CD14-positive monocyte (primary cell): ENCODE measurements at regions not wholly inside any gene's neighbourhood (a gene's known extent, or its start where the extent isn't known, plus 50 kb on each side); places are given as distances from the start of the nearest gene placed in this dataset.

ENCODE experiments used
- DNase-seq, 3 donors: peaks; one replicate each; pipeline ENCODE4 v3.0.0-alpha.2; 2011 to 2022
- H2AFZ ChIP-seq: 2 replicates; pipeline ENCODE4 v1.6.0; 2012; ENCODE audit warnings: mild to moderate bottlenecking, low read depth, low read length, inconsistent platforms; ENCODE audit not compliant: insufficient read depth, poor library complexity, severe bottlenecking
- H3K27ac ChIP-seq, 2 donors: 1 replicate in 1 of 2; 2 replicates in 1 of 2; pipeline ENCODE4 v1.5.1; 2012 to 2013; ENCODE audit warnings: low read length in 2 of 2, control low read depth in 1 of 2, inconsistent platforms in 1 of 2, low read depth in 1 of 2, mild to moderate bottlenecking in 1 of 2
- H3K27me3 ChIP-seq, 2 donors: one replicate each; pipeline versions ENCODE4 v1.6.0 to v1.6.1; 2011 to 2013; ENCODE audit warnings: low read length in 2 of 2; ENCODE audit not compliant: control insufficient read depth in 2 of 2, insufficient read depth in 2 of 2
- H3K36me3 ChIP-seq, 2 donors: replicated peaks in 1 of 2; 1 replicate in 1 of 2; 2 replicates in 1 of 2; pipeline versions ENCODE4 v1.5.1 to v1.6.1; 2012 to 2013; ENCODE audit warnings: low read length in 2 of 2, control low read depth in 1 of 2, inconsistent platforms in 1 of 2, mild to moderate bottlenecking in 1 of 2; ENCODE audit not compliant: insufficient read depth in 2 of 2, control insufficient read depth in 1 of 2
- H3K4me1 ChIP-seq, 2 donors: 1 replicate in 1 of 2; 2 replicates in 1 of 2; pipeline versions ENCODE4 v1.5.1 to v1.6.1; 2012 to 2013; ENCODE audit warnings: low read length in 2 of 2, control low read depth in 1 of 2, inconsistent platforms in 1 of 2, mild to moderate bottlenecking in 1 of 2, moderate library complexity in 1 of 2; ENCODE audit not compliant: insufficient read depth in 2 of 2, control insufficient read depth in 1 of 2
- H3K4me2 ChIP-seq: replicated peaks from 2 replicates; pipeline ENCODE3; 2012; ENCODE audit warnings: low read length, moderate library complexity, mild to moderate bottlenecking; ENCODE audit not compliant: poor library complexity, severe bottlenecking; ENCODE audit errors: extremely low read depth
- H3K4me3 ChIP-seq, 3 experiments: fragments of 200-600 bp in 1 of 3; sonication (generic) in 1 of 3; replicated peaks in 1 of 3; 1 replicate in 2 of 3; 2 replicates in 1 of 3; pipeline ENCODE4 v1.5.1; 2011 to 2013; ENCODE audit warnings: low read length in 3 of 3, mild to moderate bottlenecking in 3 of 3, control low read depth in 2 of 3, low read depth in 2 of 3, inconsistent platforms in 1 of 3, moderate library complexity in 1 of 3
- H3K79me2 ChIP-seq: 2 replicates; pipeline ENCODE4 v1.6.0; 2012; ENCODE audit warnings: mild to moderate bottlenecking, control low read depth, inconsistent platforms, low read length, moderate library complexity; ENCODE audit not compliant: insufficient read depth
- H3K9ac ChIP-seq: 2 replicates; pipeline ENCODE4 v1.6.0; 2017; ENCODE audit warnings: low read length, mild to moderate bottlenecking; ENCODE audit not compliant: insufficient read depth, poor library complexity, severe bottlenecking
- H3K9me3 ChIP-seq, 2 donors: replicated peaks in 1 of 2; 1 replicate in 1 of 2; 2 replicates in 1 of 2; pipeline versions ENCODE4 v1.5.1 to v1.6.1; 2012 to 2013; ENCODE audit warnings: low read length in 2 of 2, control low read depth in 1 of 2; ENCODE audit not compliant: control insufficient read depth in 1 of 2, insufficient read depth in 1 of 2
- H4K20me1 ChIP-seq: 2 replicates; pipeline ENCODE4 v1.6.0; 2012; ENCODE audit warnings: mild to moderate bottlenecking, low read length, control low read depth, moderate library complexity; ENCODE audit not compliant: insufficient read depth
- H3K27ac Mint-ChIP-seq, 7 donors: one replicate each; pipeline ENCODE4 v1.8.0; 2020; ENCODE audit warnings: mild to moderate bottlenecking in 7 of 7, mixed read lengths in 7 of 7, moderate library complexity in 6 of 7, inconsistent platforms in 2 of 7
- H3K27me3 Mint-ChIP-seq, 3 donors: one replicate each; pipeline ENCODE4 v1.8.0; 2021 to 2022; ENCODE audit warnings: low read depth in 3 of 3, mild to moderate bottlenecking in 3 of 3, mixed read lengths in 3 of 3, moderate library complexity in 3 of 3, inconsistent platforms in 1 of 3
- H3K36me3 Mint-ChIP-seq, 2 donors: one replicate each; pipeline ENCODE4 v1.8.0; 2020; ENCODE audit warnings: mixed read lengths in 2 of 2, inconsistent platforms in 1 of 2, mild to moderate bottlenecking in 1 of 2
- H3K4me1 Mint-ChIP-seq: one replicate; pipeline ENCODE4 v1.8.0; 2020; ENCODE audit warnings: mild to moderate bottlenecking, mixed read lengths
- H3K4me3 Mint-ChIP-seq, 2 donors: one replicate each; pipeline ENCODE4 v1.8.0; 2020; ENCODE audit warnings: mild to moderate bottlenecking in 2 of 2, mixed read lengths in 2 of 2, moderate library complexity in 1 of 2
- H3K9me3 Mint-ChIP-seq, 7 donors: one replicate each; pipeline ENCODE4 v1.8.0; 2020 to 2022; ENCODE audit warnings: mixed read lengths in 7 of 7, mild to moderate bottlenecking in 6 of 7, moderate library complexity in 6 of 7, inconsistent platforms in 2 of 7
- CTCF ChIP-seq: fragments of 200-600 bp; IDR thresholded peaks from one replicate; pipeline ENCODE4 v1.8.0; 2022; ENCODE audit warnings: antibody characterized with exemption, mild to moderate bottlenecking
- whole genome bisulfite sequencing: methylation state at CpG from one replicate; pipeline ENCODE4 v1.1.5; 2013; ENCODE audit warnings: missing lambda C conversion rate; ENCODE audit not compliant: insufficient coverage; 5-methylcytosine and 5-hydroxymethylcytosine counted together
- intact Hi-C, 2 donors: fragments of 100-400 bp; cut with micrococcal nuclease; formaldehyde crosslinking; loops; one replicate each; pipeline versions ENCODE4 v1.15.0 to v1.15.1; 2023

GRCh38 chr1:37175666-37176215 is 141.4 kb upstream of the GRIK3 start:
- Histone ChIP-seq H3K27ac (no peak overlapping the region), H3K36me3 (no peaks in the 10 kb centered on the region), H3K9ac (no peak overlapping the region), H4K20me1 (no peaks in the 10 kb centered on the region), H3K79me2 (no peaks in the 10 kb centered on the region), H3K4me2 (no peak overlapping the region), H3K4me1 (no peaks in the 10 kb centered on the region), H3K4me3 (no peak overlapping the region), H3K27me3 (no peaks in the 10 kb centered on the region), H3K9me3 (no peaks in the 10 kb centered on the region), H2AFZ (no peak overlapping the region)
- Mint-ChIP-seq H3K36me3 (no peaks in the 10 kb centered on the region), H3K27me3 (peaks cover 3 to 11% (median 10%) of the 10 kb centered on the region in 3 donors), H3K4me3 (no peak overlapping the region), H3K4me1 (no peaks in the 10 kb centered on the region), H3K27ac (no peak overlapping the region), H3K9me3 (no peaks in the 10 kb centered on the region)
- DNase-seq, result no peak
- intact Hi-C loops, result no loop called here
- no peak for TF ChIP-seq CTCF

- Histone ChIP-seq H3K9ac (no peak overlapping the region), H3K27ac (no peak overlapping the region), H3K4me2 (no peak overlapping the region), H3K79me2 (no peaks in the 10 kb centered on the region), H3K4me3 (no peak overlapping the region), H3K4me1 (no peaks in the 10 kb centered on the region), H3K9me3 (no peaks in the 10 kb centered on the region), H2AFZ (no peak overlapping the region), H3K36me3 (no peaks in the 10 kb centered on the region), H4K20me1 (no peaks in the 10 kb centered on the region), H3K27me3 (no peaks in the 10 kb centered on the region)
- Mint-ChIP-seq H3K9me3 (peaks cover 0 to 2% (median 0%) of the 10 kb centered on the region in 7 donors), H3K36me3 (no peaks in the 10 kb centered on the region), H3K27me3 (peaks cover 3 to 11% (median 11%) of the 10 kb centered on the region in 3 donors), H3K4me1 (no peaks in the 10 kb centered on the region), H3K27ac (no peak overlapping the region), H3K4me3 (no peak overlapping the region)
- no peak for DNase-seq
- intact Hi-C loops, result no loop called here
- TF ChIP-seq CTCF, result no peak
- WGBS, result 94% methylated on average over 1 of the region's 1 CpG
Observed at GRCh38 chr1:37176269-37176668, 142.0 kb upstream of the GRIK3 start.
